NCI-H187 treated with DMSO at 0.1 percent for 48 hours (cell line): ENCODE measurements at regions not wholly inside any gene's neighbourhood (a gene's known extent, or its start where the extent isn't known, plus 50 kb on each side); places are given as distances from the start of the nearest gene placed in this dataset.
A peak's percentile ranks its signal among the peaks of the same experiment; 100 is the strongest.
"Not testable (repeated sequence)": the region's sequence is repeated elsewhere in the genome, so short reads cannot be mapped to it uniquely, and the experiment has no call there.

Source experiments
- DNase-seq: peaks from one replicate; lab custom pipeline; 2025; lab: John Stamatoyannopoulos, UW

GRCh38 chr12:11978726-11979384 lies 91.9 kb upstream of the BCL2L14 start:
- DNase-seq = no peak

- no peak for DNase-seq
Measured at GRCh38 chr12:11980115-11980514, 90.6 kb upstream of the BCL2L14 start.

GRCh38 chr12:11981121-11981733 lies 89.5 kb upstream of the BCL2L14 start:
- no peak for DNase-seq

- no peak for DNase-seq
Measured at GRCh38 chr12:11984417-11984816, 86.3 kb upstream of the BCL2L14 start.

- no peak for DNase-seq
Measured at GRCh38 chr12:11986165-11986564, 84.6 kb upstream of the BCL2L14 start.

GRCh38 chr12:11987901-11988300 lies 82.8 kb upstream of the BCL2L14 start:
- DNase-seq = no peak

GRCh38 chr12:11991604-11992003 lies 79.1 kb upstream of the BCL2L14 start:
- DNase-seq = no peak

- DNase-seq = no peak
Measured at GRCh38 chr12:11992515-11992914, 78.2 kb upstream of the BCL2L14 start.

- not testable (repeated sequence) for DNase-seq
Measured at GRCh38 chr12:11998307-11998943, 72.3 kb upstream of the BCL2L14 start.

- no peak for DNase-seq
Measured at GRCh38 chr12:11998944-11999315, 71.8 kb upstream of the BCL2L14 start.

- no peak for DNase-seq
Measured at GRCh38 chr12:12003609-12004008, 67.1 kb upstream of the BCL2L14 start.

GRCh38 chr12:12004524-12004923 lies 66.2 kb upstream of the BCL2L14 start:
- no peak for DNase-seq

- no peak for DNase-seq
Measured at GRCh38 chr12:12007001-12007712, 63.6 kb upstream of the BCL2L14 start.

GRCh38 chr12:12007713-12008231 lies 63.0 kb upstream of the BCL2L14 start:
- no peak for DNase-seq

GRCh38 chr12:12008232-12008850 lies 62.4 kb upstream of the BCL2L14 start:
- DNase-seq = no peak

- DNase-seq = peak; percentile 92
Measured at GRCh38 chr12:12008931-12009611, 61.7 kb upstream of the BCL2L14 start.

- DNase-seq = not testable (repeated sequence)
Measured at GRCh38 chr12:12009749-12010276, 60.9 kb upstream of the BCL2L14 start.

GRCh38 chr12:12010277-12011039 lies 60.3 kb upstream of the BCL2L14 start:
- no peak for DNase-seq

- DNase-seq = no peak
Measured at GRCh38 chr12:12011880-12012260, 58.9 kb upstream of the BCL2L14 start.

- no peak for DNase-seq
Measured at GRCh38 chr12:12015073-12015685, 55.6 kb upstream of the BCL2L14 start.
